SIG-M5 treated with dmso at 0.1 percent for 504 hours (cell line): ENCODE measurements at regions not wholly inside any gene's neighbourhood (a gene's known extent, or its start where the extent isn't known, plus 50 kb on each side); places are given as distances from the start of the nearest gene placed in this dataset.

Experiments
- DNase-seq: peaks from one replicate; lab custom pipeline; 2025; ENCODE audit not compliant: unreplicated experiment; lab: John Stamatoyannopoulos, UW

DNA sequence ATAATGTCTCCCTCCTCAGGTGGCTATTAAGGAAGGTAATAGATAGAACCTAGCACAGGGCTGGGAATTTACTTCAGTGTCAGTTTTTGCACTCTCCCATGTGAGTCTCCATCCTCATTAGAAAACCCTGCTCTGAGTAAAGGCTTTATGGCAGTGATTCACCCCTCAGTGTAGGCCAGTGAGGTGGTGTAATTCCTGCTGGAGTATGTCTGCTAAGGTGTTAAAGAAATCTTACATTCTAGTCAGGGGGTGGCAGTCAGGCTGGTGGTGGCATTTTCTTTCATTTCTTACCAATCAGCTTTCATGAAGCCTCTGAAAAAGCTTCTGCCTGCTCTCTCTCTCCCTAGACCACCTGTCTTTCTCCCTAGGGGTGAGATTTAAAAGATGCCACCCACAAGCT, 138.8 kb upstream of the CCL2 start:
- DNase-seq, result no peak

DNA sequence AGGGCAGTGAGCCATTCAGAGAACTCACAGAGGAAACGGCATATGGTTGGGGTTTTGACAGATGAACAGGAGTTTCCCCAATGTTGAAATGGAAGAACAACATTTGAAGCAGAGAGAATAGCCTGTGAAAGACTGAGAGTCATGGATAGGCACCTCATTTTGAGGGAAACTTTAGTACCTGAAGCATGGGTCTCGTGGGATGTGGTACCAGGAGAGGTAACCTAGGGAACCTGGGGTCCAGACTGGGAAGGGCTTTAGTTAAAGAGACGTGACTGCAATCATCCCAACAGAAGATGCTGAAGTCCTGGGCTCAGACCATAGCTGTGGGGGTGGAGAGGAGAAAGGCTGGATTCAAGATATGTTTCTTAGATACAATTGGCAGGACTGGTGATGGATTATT, 137.8 kb upstream of the CCL2 start:
- DNase-seq, result no peak

DNA sequence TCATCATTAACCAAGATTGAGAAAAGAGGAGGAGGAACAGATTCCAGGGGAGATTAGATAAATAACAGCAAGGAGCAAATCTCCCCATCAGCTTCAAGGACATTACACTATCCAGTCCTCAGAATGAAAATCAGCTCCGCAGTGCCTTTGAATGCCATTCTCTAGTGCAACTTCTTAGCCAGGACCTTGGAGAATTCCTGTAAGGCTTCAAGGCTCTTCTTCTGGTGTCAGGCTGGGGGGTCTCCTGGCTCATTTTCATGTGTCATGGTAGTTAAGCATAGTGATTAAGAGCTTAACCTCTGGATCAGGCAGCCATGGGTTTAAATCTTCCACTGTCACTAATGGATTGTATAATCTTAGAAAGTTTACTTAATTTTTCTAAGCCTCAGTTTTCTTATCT, 137.3 kb upstream of the CCL2 start:
- DNase-seq, result no peak

DNA sequence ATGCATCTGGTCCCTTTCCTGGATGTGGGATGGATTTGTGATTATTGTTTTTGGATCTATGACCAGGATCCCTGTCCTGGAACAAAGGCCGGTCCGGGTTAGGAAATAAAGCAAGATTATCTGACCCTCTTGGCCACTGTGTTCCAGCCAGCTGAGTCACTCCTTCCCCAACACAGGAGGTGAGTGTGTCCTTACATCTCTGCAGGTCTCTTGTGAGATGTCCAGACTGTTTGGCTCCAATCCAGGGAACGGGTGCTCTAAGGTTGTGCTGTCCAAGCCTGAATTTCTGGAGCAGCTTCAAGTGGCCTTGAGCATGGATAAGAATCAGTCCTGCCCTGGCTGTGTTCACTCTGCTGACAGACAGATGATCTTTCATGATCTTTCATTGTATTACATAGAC, 136.5 kb upstream of the CCL2 start:
- DNase-seq, result no peak

- no peak for DNase-seq
These were observed 133.8 kb upstream of the CCL2 start for GRCh38 chr17:34121311-34121710.

GRCh38 chr17:34122515-34122914, 132.6 kb upstream of the CCL2 start:
- no peak for DNase-seq

- no peak for DNase-seq
These were observed 130.1 kb upstream of the CCL2 start for GRCh38 chr17:34125010-34125409.

GRCh38 chr17:34125921-34126320, 129.2 kb upstream of the CCL2 start:
- DNase-seq, result no peak

GRCh38 chr17:34126496-34126895, 128.6 kb upstream of the CCL2 start:
- DNase-seq, result no peak

- DNase-seq, result no peak
These were observed 128.1 kb upstream of the CCL2 start for GRCh38 chr17:34126965-34127364.

- no peak for DNase-seq
These were observed 124.5 kb upstream of the CCL2 start for GRCh38 chr17:34130544-34130943.

GRCh38 chr17:34131386-34131785, 123.7 kb upstream of the CCL2 start:
- DNase-seq, result no peak

DNA sequence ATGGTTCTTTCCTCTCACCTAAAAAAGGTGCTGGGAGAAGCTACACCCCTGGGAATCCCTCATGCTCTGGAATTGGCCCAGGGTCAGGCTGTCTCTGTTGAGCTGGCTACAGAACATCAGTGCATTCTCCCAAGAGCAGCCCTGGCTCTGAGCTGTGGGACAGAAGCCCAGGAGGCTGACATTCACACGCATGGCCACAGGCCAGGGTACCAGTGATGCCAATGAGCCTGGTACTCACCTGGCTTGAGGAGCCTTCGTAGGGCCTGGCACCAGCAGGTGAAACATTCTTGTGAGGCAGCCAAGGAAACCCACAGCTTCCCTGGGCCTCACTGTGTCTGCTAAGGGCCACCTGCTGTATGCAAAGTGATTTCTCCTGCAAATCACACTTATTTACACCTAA, 121.7 kb upstream of the CCL2 start:
- DNase-seq, result no peak

DNA sequence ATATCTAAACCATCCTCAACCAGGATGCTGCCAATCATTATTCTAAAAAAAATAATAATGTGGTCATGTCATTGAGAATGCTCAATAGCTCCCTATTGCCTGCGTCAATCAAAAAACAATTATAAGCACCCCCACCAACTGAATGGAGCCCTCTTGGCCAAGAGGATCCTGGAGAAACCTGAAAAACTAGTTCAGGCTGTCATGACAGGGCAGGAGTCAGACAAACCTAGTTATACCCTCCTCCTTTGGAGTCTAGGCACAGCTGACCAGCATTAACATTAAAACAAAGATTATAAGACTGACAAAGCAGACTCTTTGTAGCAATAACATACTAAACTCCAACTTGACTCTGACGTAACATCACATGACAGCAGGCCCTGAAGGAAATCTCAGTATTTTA, 119.2 kb upstream of the CCL2 start:
- DNase-seq, result no peak

- DNase-seq, result no peak
These were observed 115.1 kb upstream of the CCL2 start for GRCh38 chr17:34140006-34140405.

DNA sequence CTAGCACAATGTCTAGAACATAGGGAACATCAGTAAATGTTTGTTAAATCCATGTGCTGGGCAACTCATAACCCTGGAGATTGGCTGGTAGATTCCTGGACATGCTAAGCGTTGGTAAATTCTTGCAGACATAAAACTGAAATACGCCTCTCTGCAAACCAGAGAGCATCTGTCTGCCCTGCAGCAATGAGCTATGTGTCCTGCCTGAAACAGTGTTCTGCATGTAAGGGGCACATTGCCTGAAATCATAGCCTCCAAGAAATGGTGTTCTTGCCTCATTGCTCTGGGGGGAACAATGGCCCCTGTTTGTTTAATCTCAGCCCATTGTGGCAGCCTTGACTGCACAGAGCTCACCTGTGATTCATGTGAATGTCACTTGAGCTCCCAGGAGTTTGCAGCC, 113.5 kb upstream of the CCL2 start:
- no peak for DNase-seq

GRCh38 chr17:34143430-34143829, 111.7 kb upstream of the CCL2 start:
- no peak for DNase-seq

GRCh38 chr17:34146440-34147043, 108.5 kb upstream of the CCL2 start:
- no peak for DNase-seq

- no peak for DNase-seq
These were observed 104.0 kb upstream of the CCL2 start for GRCh38 chr17:34151102-34151501.

DNA sequence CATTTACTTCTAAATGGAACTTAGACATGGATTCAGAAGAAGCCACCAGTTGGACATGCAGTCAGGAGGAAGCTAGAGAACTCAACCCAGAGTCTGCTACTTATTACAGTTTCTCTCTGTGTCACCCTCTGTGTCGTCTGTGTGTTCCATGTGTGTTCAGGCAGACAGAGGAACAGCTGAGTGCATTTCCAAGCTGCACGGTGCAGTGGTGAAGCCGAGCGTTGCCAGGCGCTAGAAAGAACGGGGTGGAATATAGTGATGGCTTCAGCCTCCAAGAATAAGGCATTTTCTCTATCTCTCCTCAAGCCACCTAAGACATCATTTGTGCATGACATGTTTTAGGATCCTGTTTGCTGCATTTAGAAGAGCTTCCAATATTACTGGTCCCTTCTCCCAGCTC, 101.1 kb upstream of the CCL2 start:
- no peak for DNase-seq

DNA sequence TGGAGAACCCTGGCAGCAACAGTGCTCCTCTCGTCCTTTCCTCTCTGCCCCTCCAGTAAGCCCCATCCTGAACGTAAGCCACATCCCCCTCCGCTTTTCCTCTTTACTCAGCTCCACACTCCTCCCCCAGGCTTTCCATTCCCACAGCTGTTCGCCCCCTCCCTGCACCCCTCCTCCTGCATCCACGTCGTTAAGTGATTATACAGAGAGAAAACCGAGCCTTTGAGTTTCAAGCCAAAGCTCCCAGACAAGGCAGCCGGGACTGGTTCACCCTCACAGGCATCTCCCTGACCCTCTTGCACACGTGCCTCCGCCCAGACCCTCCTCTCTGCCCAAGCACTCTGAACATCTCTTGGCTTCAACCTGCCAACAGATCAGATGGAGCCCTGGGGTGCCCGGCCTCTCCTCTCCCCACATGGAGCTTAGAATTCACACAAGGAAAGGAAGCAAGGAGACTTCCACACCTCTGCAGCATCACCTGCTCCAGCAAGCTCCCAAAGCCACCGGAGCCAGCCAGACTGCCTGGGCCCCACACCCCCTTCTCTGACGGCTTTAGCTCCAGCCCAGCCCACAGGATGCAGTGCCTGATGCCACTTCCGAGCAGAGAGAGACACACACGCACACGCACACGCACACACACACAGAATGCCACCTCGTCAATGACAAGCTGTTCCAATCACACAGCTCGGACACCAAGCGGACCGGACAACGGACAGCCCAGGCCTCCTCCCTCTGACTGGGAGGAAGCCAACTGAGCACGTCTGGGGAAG, 99.9 kb upstream of the CCL2 start:
- no peak for DNase-seq

DNA sequence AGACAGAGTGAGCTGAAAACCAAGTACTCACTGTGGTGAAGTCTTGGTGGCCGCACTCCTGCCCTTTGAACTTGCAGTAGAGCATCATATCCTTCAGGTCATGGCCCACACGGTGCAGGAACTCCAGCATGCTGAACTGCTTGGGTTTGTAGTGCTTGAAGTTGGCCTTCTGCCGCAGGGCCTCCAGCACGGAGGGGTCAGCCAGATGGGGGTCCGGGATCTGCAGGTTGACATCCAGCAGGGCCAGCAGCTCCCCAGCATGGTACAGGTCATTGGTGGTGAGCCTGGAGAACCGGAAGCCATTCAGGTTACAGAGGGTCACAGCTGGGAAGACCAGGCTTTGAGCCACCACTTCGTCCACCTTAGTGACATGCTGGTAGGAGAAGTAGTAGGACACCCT, 99.1 kb upstream of the CCL2 start:
- no peak for DNase-seq

DNA sequence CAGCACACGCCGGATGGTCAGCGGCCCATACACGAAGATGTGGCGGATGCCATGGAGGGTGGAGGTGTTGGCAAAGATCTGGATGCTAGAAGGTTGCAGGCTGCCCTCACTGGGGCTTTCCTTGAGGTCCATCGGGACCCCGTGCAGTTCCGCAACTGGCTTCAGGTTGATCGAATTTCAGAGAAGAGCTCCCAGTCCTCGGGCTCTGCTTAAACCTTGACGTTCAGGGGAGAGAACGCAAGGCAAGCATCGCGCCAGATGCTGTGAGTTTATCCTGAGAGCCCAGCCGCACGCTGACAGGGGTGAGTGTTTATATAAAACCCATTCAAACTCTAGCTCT, 98.7 kb upstream of the CCL2 start:
- DNase-seq, result no peak
